Glutamatergic neuron (in vitro differentiated cells): ENCODE measurements at regions not wholly inside any gene's neighbourhood (a gene's known extent, or its start where the extent isn't known, plus 50 kb on each side); places are given as distances from the start of the nearest gene placed in this dataset.
A peak's percentile ranks its signal among the peaks of the same experiment; 100 is the strongest.
"Not testable (repeated sequence)": the region's sequence is repeated elsewhere in the genome, so short reads cannot be mapped to it uniquely, and the experiment has no call there.

ENCODE experiments used
- DNase-seq: peaks from one replicate; pipeline ENCODE4 v3.0.0; 2022
- H3K27ac Mint-ChIP-seq: one replicate; pipeline ENCODE4 v1.8.0; 2020; ENCODE audit warnings: mild to moderate bottlenecking, mixed read lengths, inconsistent platforms; ENCODE audit not compliant: unreplicated experiment
- H3K27me3 Mint-ChIP-seq: one replicate; pipeline ENCODE4 v1.8.0; 2020; ENCODE audit warnings: mild to moderate bottlenecking, moderate library complexity, mixed read lengths, inconsistent platforms; ENCODE audit not compliant: unreplicated experiment
- H3K36me3 Mint-ChIP-seq: one replicate; pipeline ENCODE4 v1.8.0; 2020; ENCODE audit warnings: mild to moderate bottlenecking, mixed read lengths, inconsistent platforms; ENCODE audit not compliant: unreplicated experiment
- H3K4me1 Mint-ChIP-seq: one replicate; pipeline ENCODE4 v1.8.0; 2020; ENCODE audit warnings: mild to moderate bottlenecking, low read depth, mixed read lengths, inconsistent platforms; ENCODE audit not compliant: unreplicated experiment
- H3K4me3 Mint-ChIP-seq: one replicate; pipeline ENCODE4 v1.8.0; 2020; ENCODE audit warnings: mild to moderate bottlenecking, mixed read lengths, inconsistent platforms; ENCODE audit not compliant: unreplicated experiment
- H3K9me3 Mint-ChIP-seq: one replicate; pipeline ENCODE4 v1.8.0; 2020; ENCODE audit warnings: mild to moderate bottlenecking, moderate library complexity, mixed read lengths, inconsistent platforms; ENCODE audit not compliant: unreplicated experiment

DNA sequence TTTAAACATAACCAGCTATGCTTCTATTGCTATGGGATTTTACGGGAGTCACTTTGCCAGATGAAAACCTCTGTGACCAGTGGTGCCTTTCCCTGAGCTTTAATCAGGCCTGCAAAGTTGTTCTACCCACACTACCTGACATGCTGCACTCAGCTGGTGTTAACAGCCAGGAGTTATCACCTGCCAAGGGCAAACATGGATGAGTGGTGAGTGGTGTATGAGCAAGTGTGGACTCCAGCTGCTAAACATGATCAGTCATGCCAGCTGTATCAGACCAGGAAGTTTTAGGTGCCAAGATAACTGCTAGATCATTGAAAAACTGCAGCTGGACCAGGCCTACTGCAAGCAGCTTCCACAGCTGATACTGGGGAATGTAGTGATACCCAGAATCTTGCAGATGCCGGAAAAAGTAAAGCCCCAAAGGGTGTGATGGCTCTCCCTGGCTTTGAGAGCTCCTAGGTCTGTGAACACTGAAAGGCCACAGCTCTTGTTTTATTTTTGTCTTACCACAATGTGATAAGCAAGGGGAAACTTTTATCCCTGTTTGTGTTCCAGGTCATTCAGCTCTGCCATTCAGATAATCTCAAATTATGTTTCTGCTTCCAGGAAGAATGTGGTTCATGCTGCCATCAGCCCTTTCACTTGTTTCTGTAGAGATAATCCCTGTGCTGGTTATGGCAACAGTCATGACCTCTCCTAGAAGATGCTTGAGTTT lies 163.5 kb downstream of the CDY2B start:
- not testable (repeated sequence) for H3K4me1 Mint-ChIP-seq, H3K27ac Mint-ChIP-seq, H3K36me3 Mint-ChIP-seq, H3K9me3 Mint-ChIP-seq, H3K27me3 Mint-ChIP-seq, H3K4me3 Mint-ChIP-seq, DNase-seq

DNA sequence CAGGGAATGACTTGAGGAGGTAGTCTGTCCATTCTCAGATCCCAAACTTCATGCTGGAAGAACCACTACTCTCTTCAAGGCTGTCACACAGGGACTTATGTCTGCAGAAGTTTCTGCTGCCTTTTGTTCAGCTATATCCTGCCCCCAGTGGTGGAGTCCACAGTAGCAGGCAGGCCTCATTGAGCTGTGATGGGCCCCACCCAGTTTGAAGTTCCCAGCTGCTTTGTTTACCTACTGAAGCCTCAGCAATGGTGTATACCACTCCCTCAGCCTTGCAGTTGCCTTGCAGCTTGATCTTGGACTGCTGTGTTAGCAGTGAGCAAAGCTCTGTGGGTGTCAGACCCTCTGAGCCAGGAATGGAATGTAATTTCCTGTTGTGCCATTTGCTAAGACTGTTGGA lies 212.0 kb downstream of the CDY2B start:
- not testable (repeated sequence) for H3K27me3 Mint-ChIP-seq, H3K36me3 Mint-ChIP-seq, H3K4me1 Mint-ChIP-seq, DNase-seq, H3K4me3 Mint-ChIP-seq, H3K27ac Mint-ChIP-seq, H3K9me3 Mint-ChIP-seq

DNA sequence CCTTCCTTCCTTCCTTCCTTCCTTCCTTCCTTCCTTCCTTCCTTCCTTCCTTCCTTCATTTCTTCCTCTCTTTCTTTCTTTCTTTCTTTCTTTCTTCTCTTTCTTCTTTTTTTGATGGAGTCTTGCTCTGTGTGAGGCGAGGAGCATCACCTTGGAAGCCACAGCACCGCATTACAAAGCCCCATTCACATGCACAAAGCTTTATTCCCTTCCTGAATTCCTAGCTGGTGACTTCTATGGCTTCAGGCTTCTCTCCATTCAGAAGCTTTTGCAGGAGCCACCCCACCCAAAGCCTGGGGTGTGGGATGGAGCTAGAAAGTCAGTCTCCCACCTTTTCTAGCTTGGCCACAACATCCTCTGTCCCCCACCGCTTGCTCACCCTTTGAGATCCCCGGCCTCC lies 237.0 kb downstream of the CDY2B start:
- not testable (repeated sequence) for H3K27me3 Mint-ChIP-seq, H3K9me3 Mint-ChIP-seq, DNase-seq, H3K4me3 Mint-ChIP-seq, H3K27ac Mint-ChIP-seq, H3K4me1 Mint-ChIP-seq, H3K36me3 Mint-ChIP-seq

DNA sequence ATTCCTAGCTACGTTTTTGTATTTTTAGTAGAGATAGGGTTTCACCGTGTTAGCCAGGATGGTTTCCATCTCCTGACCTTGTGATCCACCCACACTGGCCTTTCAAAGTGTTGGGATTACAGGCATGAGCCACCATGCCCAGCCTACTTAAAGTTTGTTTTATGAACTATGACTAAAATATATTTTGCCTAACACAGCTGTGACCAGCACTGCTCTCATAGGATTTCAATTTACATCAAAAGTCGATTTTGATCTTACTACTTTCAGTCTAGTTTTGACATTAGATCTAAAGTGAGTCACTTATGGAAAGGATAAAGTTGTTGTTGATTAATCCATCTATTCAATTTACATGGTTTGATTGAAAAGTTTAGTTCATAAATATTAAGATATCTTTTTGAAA lies 245.5 kb downstream of the CDY2B start:
- H3K4me1 Mint-ChIP-seq, H3K9me3 Mint-ChIP-seq, H3K4me3 Mint-ChIP-seq, H3K36me3 Mint-ChIP-seq, H3K27ac Mint-ChIP-seq, H3K27me3 Mint-ChIP-seq, DNase-seq: not testable (repeated sequence)

DNA sequence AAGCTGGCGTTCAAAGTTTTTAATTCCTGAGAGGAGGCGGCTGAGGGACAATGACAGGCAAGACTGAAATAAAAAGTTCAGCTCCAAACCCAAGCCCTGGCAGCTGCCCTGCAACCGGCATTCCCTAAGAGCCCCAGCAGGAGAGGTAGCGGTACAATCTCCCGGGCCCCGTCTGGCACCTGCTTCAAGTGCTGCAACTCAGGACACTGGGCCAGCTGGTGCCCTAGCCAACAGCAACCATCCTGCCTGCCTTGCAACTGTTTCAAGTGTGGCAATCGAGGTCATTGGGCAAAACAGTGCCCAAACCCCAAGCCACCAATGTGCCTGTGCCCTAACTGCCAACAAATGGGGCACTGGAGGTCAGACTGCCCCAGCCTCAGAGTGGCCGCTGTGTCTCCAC lies 268.8 kb downstream of the CDY2B start:
- DNase-seq, H3K9me3 Mint-ChIP-seq, H3K36me3 Mint-ChIP-seq, H3K4me3 Mint-ChIP-seq, H3K27me3 Mint-ChIP-seq, H3K4me1 Mint-ChIP-seq, H3K27ac Mint-ChIP-seq: not testable (repeated sequence)

DNA sequence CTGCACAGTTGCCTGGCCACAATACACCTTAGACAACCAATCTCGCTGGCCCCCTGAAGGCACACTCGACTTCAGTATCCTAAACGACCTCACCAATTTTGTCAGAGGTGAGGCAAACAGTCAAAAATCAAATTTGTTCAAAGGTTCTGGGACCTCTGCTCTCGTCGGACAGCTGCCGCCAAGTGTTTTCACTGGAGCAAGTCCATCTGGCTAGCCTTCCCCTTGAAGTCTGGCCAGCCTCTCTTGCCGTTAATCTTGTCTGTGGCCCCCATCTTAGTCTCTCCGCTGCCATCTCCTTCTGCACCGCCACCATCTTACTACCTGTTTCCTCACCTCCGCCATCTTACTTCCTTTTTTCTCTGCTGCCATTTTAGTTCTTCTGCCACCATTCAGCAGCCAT lies 269.4 kb downstream of the CDY2B start:
- H3K9me3 Mint-ChIP-seq, H3K4me3 Mint-ChIP-seq, H3K36me3 Mint-ChIP-seq, H3K27me3 Mint-ChIP-seq, H3K27ac Mint-ChIP-seq, DNase-seq, H3K4me1 Mint-ChIP-seq: not testable (repeated sequence)

DNA sequence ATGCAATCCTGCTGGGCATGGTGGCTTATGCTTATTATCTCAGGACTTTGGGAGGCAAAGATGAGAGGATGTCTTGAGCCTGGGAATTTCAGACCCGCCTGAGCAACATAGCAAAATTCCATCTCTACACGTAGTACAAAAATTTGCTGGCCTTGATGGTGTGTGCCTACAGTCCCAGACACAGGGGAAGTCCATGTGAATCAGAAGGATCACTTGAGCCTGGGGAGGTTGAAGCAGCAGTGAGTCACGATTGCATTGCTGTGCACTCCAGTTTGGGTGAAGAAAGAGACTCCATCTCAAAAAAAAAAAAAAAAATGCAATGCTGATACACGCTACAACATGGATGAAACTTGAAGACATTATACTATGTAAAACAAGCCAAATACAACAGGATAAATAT lies 272.9 kb downstream of the CDY2B start:
- H3K9me3 Mint-ChIP-seq, H3K27me3 Mint-ChIP-seq, H3K36me3 Mint-ChIP-seq, H3K27ac Mint-ChIP-seq, H3K4me1 Mint-ChIP-seq, DNase-seq, H3K4me3 Mint-ChIP-seq: not testable (repeated sequence)

DNA sequence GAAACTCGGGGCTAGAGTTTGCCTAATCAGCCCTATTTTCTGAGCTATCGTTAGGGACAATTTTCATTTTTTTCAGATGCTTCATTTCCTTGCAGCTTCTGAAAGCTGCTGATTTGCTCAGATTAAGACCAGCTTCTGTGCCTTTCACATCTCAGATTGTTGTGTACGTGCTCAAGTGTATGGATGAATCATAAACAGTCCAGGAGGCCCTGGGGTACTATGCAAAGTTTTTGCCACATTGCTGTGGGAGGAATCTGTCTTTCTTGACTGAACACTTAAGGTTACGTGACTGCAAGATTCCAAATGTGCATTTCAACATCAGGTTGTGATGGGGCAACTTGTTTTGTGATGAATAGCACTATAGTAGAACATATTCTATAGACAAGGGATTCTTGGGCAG lies 280.8 kb downstream of the CDY2B start:
- not testable (repeated sequence) for DNase-seq, H3K4me1 Mint-ChIP-seq, H3K9me3 Mint-ChIP-seq, H3K36me3 Mint-ChIP-seq, H3K27me3 Mint-ChIP-seq, H3K27ac Mint-ChIP-seq, H3K4me3 Mint-ChIP-seq

DNA sequence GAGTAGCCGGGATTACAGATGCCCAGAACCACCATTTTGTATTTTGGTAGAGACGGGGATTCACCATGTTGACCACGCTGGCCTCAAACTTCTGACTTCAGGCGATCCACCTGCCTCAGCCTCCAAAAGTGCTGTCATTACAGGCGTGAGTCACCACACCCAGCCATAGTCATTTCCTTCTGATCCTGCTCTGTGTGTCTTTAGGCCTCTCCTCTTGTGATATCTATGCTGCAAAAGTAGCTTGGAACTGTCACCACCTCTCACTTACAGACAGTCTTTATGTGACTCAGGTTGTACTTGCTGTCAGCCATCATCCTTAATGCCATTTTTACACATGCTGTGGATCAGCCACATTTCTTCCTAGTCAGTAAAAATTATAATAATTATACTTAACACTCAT lies 286.3 kb downstream of the CDY2B start:
- not testable (repeated sequence) for H3K4me1 Mint-ChIP-seq, DNase-seq, H3K27ac Mint-ChIP-seq, H3K9me3 Mint-ChIP-seq, H3K27me3 Mint-ChIP-seq, H3K36me3 Mint-ChIP-seq, H3K4me3 Mint-ChIP-seq

DNA sequence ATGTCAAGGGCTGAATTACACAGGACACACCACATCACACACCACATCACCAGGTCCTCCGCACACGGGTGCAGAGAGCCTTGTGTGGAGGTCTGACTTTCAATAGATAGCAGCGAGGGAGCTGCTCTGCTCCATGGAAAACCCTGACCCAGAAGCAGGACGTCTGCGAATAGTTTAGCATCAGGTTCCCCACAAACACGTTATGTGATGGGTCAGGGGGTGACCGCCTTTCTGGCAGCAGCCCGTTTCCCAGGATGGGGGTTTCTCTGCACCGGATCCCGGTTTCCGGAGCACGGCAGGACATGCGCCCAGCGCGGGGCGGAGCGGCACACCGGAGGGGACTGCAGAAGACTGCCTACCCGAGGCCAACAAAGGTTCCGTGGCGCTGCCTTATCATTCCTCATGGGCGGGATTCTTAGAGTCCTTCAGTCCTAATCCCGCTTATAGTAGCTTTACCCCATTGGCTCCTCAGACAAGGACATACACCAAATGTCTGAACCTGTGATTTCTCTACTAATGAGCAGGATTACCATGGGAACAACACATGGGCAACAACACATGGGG lies 300.0 kb downstream of the CDY2B start:
- H3K9me3 Mint-ChIP-seq, H3K4me3 Mint-ChIP-seq, H3K27me3 Mint-ChIP-seq, H3K27ac Mint-ChIP-seq, DNase-seq, H3K36me3 Mint-ChIP-seq, H3K4me1 Mint-ChIP-seq: not testable (repeated sequence)

DNA sequence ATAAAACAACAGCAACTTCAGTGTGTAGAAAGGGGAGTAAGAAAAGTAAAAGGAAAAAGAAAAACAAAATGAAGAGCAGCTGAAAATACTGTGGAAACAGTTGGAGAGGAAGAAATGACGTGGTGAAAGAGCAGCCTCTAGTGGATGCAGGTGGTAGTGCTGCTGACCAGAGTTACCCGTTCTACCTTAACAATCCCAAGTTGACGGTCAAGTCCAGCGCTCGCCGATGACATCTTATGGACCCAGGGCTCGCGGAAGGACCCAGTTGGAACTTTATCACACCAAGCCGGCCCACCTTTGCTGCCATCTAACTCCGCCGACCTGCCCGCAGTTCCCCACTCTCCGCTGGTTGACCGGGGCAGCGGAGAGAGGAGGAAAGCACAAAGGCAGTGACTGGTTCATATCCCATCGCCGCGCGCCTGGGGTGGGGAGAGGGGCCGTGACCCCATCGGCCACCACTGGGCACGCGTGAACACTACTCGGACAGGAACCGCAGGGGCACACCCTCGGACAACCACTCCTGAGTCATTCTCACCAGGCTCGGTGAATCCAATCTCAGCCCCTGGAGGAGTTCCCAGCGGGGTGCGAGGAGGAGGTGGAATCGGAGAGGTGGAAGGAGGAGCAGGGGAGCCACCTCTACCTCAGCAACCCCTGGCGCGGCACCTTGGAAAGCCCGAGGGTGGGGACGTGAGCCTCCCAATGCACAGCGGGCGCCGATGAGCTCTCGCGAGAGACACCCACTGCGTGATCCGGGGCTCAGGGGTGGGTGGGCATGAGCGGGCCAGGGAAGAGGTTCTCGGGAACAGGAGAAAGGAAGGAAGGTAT lies 300.7 kb downstream of the CDY2B start:
- H3K4me3 Mint-ChIP-seq, result peak overlapping the region; percentile 82
- not testable (repeated sequence) for H3K36me3 Mint-ChIP-seq, H3K27ac Mint-ChIP-seq, DNase-seq, H3K9me3 Mint-ChIP-seq, H3K4me1 Mint-ChIP-seq, H3K27me3 Mint-ChIP-seq

DNA sequence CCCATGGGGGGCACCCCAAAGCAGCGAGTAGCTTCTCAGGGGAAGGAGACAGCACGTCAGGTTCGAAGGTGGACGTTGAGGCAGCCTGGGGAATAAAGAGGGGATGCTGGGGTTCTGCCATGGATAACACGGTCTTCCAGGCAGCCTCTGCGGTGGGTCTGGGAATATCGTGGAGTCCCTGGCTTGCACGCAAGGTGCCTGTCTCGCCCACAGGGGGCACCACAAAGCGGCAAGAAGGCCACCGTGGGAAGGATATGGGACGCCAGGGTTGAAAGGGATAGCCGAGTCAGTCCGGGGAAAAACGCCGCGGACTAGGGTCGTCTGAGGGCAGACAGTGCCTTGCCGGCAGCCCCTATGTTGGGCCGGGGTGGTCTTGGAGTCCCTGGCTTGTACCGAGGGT lies 316.9 kb downstream of the CDY2B start:
- H3K36me3 Mint-ChIP-seq, H3K9me3 Mint-ChIP-seq: not testable (repeated sequence)

More for the DNA sequence above, 316.9 kb downstream of the CDY2B start:
- not testable (repeated sequence) for H3K4me3 Mint-ChIP-seq, H3K27ac Mint-ChIP-seq, H3K27me3 Mint-ChIP-seq, DNase-seq, H3K4me1 Mint-ChIP-seq
